ENCODE measurements at regions not wholly inside any gene's neighbourhood (a gene's known extent, or its start where the extent isn't known, plus 50 kb on each side); places are given as distances from the start of the nearest gene placed in this dataset.

DNA sequence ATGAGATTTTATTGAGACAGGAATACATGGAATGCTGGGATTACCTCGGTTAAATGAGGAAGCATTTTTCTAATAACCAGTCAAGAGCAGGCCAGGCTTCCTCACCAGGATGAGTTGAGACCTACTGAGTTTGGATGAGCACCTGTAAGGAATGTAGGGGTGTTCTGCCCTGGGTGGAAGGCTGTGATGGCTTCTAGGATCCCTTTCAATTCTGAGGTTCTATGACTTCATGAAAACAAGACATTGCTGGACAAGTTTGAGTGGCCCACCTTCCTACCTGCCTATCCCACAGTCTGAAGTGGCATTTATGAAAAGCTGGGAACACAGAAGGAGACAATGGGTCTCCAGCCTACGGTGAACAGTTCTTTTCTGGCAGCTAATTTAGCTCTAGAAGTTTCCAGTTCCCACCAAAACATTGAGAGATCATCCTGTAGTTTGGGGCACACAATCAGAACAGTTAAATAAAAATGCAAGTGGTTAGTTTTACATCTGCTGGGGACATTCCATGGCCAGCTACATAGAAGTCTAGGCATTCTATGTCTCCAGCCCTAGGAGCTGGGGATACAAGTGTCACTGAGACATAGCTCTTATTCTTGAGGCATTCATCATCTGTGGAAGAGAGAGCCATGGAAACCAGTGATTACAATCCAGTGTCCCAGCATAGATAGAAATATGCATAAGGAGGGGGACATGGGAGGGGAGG is 51.3 kb upstream of the TSPAN2 start:
- DNase-seq (ENCODE audit: low spot score) = no peak

DNA sequence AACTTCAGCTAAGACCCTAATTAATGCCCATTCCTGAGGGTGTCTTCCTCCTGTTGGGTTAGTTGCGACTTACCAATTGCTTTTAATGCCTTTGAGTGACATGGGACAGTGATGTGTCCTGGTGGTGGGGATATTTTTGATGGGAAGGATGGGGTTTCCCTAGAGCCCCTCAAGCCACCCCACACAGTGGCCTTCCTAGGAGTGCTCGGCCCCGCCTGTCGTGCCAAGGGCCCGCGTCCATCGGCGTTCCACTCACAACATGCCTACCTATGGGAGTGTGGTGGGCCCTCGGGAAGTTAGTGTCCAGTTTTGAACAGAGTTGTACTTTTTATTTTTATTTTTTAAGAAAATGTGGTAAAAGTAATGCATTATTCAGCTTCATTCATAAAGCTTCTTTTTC is 50.1 kb upstream of the TSPAN2 start:
- DNase-seq (ENCODE audit: low spot score) = no peak
